ENCODE measurements at regions not wholly inside any gene's neighbourhood (a gene's known extent, or its start where the extent isn't known, plus 50 kb on each side); places are given as distances from the start of the nearest gene placed in this dataset.

DNA sequence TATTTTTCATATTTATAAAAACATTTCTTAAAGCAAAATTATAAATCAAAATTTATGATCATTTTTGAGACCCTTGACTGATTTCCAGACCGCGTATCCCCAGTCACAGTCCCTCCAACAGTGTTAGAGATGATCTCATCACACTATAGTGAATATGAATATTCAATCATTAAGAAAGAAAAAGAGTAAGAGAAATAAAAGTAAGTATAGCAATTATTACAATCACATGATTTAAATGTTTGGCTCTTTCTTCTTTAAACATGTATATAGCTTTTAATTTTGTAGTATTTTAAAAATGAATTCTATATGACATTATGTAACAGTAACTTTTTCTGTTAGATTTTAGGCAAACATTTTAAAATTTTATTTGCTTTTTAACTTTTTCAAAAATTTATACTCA is 438.3 kb downstream of the RFPL4B start:
- DNase-seq (ENCODE audit: low read depth in 4 of 4, low spot score in 3 of 4) = no peak

DNA sequence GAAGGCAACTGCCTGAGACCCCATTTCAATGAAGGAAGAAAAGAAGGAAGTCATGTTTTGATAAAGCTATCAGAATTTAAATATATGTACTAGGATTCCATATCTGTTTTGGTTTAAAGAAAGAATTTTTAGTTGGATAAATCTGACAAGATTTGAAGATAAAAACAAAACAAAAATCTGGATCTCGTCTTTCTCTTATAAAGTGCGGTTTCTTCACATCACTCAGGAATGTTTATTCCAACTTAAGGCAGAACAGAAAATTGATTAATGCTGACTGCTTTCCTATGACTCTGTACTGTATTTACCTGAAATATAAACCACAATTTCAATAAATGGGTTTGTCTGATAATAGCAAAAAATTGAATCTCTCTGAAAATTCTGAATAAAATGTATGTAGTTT is 439.7 kb downstream of the RFPL4B start:
- DNase-seq (ENCODE audit: low read depth in 4 of 4, low spot score in 3 of 4) = no peak

GRCh38 chr6:112787371-112787770 is 440.2 kb downstream of the RFPL4B start:
- DNase-seq (ENCODE audit: low read depth in 4 of 4, low spot score in 3 of 4) = no peak

DNA sequence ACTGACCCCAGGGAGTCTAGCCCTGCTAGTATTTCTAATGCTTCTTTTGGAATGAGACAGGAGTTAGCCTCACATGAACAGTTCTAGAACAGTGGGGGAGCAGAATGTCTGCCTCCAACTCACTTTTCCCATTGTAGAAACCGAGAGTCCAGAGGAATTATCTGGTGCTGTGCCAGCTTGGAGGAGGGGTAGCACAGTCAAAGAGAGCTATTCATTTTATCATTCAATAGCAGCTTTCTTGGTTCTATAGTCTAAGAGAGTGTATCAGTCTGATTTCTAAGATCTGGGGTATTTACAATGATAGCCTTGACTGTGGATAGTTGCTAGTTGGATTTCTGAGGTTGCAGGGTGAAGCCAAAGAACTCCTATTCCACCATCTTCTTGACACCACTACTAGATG is 448.2 kb downstream of the RFPL4B start:
- no peak for DNase-seq (ENCODE audit: low read depth in 4 of 4, low spot score in 3 of 4)

DNA sequence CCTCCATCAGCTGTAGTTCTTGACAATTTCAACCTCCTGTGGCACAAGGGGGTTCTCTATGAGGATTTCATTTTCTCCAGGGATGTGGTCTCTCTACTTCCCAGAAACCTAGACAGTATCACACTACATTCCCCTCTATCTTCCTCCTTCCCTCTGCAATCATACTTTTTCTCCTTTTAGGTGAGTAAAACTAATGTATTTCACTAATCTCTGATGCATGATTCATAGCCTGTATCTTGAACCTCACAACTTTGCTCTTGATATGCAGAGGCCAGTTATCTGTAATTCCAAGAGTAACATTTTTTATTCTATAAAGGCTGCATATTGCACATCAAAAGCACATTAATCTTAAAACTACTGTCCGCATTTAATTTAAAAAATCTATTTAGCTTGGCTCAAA is 449.6 kb downstream of the RFPL4B start:
- no peak for DNase-seq (ENCODE audit: low read depth in 4 of 4, low spot score in 3 of 4)

DNA sequence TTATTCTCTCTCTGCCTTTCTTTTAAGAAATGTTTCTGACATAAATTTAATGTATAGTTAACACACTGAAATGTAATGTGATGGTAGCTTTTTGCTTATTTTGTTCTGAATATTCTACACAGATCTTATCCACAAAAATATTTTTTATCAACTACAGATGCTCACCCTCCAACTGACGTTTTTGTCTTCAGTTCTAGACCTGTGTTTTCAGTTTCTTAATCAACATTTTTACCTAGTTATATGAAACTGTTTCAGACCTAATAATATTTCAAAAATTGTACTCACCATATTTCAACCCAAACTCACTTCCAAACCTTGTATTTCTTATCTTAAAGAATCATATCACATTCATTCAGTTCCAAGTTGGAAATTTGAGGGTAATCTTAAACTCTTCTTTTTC is 452.8 kb downstream of the RFPL4B start:
- no peak for DNase-seq (ENCODE audit: low read depth in 4 of 4, low spot score in 3 of 4)

- no peak for DNase-seq (ENCODE audit: low read depth in 4 of 4, low spot score in 3 of 4)
Observed at GRCh38 chr6:112800439-112800838, 453.3 kb downstream of the RFPL4B start.

DNA sequence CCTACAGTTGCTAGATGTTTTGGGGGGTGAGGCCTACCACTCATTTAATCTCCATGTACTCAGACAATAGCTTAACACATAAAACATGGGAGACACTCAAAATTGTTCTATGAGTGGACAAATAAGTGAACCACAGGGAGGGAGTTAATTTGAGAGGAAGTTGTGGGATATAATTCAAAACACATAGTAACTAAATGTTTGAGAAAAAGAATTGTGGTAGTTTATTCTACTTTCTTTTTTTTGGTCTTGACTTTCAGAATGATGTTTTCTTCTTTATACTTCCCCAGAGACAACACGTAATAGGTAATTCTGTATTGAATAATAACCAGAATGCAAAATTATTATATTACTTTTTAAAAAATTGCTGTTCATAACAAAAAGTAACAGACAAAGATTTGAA is 453.8 kb downstream of the RFPL4B start:
- no peak for DNase-seq (ENCODE audit: low read depth in 4 of 4, low spot score in 3 of 4)

DNA sequence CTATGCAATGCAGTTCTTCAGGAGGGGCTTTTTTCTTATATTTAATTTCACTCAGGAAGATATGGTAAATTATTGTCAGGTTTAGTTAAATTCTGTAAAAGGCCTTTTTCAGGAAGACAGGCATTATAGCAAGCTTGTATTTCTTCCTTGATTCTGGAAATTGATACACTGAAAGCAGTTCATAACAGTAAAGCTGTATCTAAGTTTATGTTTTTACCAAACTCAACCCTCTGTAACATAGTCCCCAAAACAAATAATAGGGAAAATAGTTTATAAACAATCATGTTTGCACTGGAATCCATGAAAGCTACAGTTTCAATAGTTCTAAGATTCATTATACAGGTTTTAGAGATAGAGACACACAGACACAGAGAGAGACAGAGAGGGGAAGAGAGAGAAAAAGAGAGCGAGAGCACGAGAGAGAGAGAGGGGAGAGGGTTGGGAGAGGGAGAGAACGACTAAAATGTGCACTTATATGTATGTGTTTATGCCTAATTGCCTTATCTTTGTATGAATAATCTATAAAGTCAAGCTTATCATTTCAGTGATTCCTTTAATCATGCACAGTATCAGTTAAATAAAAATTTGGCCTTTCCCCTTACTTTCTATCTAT is 454.4 kb downstream of the RFPL4B start:
- no peak for DNase-seq (ENCODE audit: low read depth in 4 of 4, low spot score in 3 of 4)

DNA sequence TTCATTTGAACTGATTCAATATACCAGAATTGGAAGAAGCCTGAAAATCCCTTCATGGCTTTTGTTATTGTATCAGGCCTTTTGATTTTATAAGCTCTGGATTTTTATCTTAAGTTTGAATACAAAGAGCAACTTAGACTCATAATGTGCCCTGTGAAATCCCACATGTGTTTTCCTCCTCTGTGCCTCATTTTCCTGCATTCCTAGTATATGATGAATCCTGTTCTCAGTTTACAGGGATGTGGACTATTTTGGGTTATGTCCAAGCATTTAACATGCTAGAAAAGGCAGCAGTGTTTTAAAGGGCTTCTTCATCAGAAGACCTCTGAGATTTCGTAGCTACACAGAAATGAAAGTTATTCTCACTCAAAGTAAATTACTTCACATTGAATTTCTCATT is 455.0 kb downstream of the RFPL4B start:
- no peak for DNase-seq (ENCODE audit: low read depth in 4 of 4, low spot score in 3 of 4)

DNA sequence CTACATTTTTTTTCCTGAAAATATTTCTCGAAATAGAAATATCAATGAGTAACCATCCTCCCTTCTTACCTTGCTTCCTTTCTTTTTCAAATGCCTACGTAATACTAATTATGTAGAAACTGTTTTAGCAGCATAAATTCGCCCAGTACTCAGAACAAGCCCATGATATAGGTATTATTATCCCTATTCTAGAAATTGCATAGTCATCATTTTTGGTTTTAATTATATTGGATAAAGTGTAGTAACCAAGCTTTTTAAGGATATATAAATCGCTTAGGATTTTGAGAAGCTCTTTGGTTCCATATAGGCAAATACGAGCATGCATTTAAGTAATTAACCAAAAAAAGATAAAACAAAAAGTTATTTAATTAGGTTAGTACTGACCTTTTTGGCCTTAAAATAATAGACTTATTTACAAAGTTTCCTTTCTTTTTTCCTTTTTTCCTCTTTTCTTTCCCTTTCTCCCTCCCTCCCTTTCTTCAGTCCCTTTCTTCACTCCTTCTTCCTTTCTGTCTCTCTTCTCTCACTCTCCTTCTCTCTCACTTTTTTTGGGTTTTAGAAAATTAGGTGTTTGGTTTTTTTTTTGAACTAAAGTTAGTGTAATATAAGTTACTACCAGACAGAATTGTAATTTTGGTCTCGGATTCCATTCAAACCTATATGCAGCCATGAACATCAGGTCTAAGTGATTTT is 457.7 kb downstream of the RFPL4B start:
- no peak for DNase-seq (ENCODE audit: low read depth in 4 of 4, low spot score in 3 of 4)

DNA sequence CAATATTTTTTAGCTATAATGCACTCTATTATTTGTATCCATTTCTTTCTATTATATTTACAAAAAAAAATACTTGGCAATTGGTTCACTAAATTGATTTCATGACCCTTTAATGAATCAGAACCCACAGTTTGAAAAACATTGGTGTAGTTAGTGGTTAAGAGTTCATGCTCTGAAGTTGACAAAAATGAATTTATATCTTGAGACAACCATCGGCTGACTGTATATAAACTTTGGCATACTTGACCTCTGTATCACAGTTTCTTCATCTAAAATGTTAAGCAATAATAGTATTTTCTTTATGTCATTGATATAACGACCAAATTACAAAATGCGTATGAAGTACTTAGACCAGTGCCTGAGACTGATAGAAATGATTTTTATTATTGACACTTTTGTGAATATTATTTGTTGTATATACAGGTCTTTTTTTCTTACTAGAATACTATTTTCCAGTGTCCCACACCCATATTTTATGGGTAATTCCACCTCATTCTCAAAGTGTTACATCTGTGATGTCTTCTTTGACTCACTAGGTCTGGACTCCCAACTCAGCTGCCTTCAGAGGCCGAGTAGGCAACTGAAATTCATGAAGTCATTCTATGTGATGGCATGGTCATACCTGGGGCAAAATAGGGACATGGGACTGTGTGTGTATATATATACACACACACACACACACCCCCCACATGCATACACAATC is 459.2 kb downstream of the RFPL4B start:
- no peak for DNase-seq (ENCODE audit: low read depth in 4 of 4, low spot score in 3 of 4)

DNA sequence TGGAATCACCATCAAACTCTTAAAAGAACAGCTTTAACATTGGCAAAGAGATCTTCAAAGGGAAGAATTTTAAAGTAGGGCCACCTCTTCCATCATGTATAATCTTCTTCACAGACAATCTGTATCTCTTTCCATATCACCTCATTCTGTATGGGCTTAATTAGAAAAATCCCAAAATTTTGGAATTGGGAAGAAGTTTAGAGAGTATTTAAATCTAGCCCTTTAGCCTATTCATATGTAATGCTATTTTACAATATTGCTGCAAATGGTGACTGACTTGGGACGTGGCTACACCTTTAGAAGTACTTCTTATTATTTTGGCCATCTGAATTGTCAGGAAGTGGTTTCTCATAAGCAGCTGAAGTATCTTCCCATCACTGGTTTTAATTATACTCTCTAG is 474.3 kb downstream of the RFPL4B start:
- no peak for DNase-seq (ENCODE audit: low read depth in 4 of 4, low spot score in 3 of 4)

- no peak for DNase-seq (ENCODE audit: low read depth in 4 of 4, low spot score in 3 of 4)
Observed at GRCh38 chr6:112822769-112823168, 475.6 kb downstream of the RFPL4B start.

GRCh38 chr6:112827793-112828192 is 480.7 kb downstream of the RFPL4B start:
- no peak for DNase-seq (ENCODE audit: low read depth in 4 of 4, low spot score in 3 of 4)

DNA sequence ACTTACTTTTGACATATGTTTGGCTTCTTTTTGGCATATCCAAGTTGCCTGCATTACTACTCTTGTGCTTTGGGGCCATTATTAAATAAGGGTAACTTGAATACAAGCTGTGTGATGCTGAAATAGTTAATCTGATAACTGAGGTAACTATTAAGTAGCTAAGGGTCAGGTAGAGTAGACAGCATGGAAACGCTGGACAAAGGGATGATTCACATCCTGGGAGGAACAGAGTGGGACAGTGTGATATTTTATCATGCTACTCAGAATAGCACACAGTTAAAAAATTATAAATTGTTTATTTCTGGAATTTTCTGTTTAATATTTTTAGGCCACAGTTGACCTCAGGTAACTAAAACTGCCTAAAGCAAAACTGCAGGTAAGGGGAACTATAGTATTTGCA is 483.9 kb downstream of the RFPL4B start:
- DNase-seq (ENCODE audit: low read depth in 4 of 4, low spot score in 3 of 4) = no peak

- no peak for DNase-seq (ENCODE audit: low read depth in 4 of 4, low spot score in 3 of 4)
Observed at GRCh38 chr6:112833581-112834131, 486.5 kb downstream of the RFPL4B start.

DNA sequence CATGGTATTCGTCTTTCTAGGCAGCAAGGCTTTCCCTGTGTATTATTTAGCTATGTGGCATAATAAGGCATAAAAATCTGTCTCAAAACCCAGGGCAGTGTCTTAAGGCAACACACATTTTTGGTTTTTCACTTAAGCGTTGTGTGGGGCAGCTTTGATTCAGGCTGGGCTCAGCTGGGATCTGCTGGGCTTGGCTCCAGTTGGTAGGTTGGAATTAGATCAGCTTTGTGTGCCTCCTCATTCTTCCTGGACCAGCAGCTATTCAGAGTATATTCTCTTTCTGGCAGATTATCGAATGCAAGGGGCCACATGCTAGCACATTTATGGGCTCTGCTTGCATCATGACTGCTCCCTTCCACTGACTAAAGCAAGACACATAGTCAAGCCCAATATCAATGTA is 487.9 kb downstream of the RFPL4B start:
- no peak for DNase-seq (ENCODE audit: low read depth in 4 of 4, low spot score in 3 of 4)

GRCh38 chr6:112839525-112839961 is 492.4 kb downstream of the RFPL4B start:
- no peak for DNase-seq (ENCODE audit: low read depth in 4 of 4, low spot score in 3 of 4)

DNA sequence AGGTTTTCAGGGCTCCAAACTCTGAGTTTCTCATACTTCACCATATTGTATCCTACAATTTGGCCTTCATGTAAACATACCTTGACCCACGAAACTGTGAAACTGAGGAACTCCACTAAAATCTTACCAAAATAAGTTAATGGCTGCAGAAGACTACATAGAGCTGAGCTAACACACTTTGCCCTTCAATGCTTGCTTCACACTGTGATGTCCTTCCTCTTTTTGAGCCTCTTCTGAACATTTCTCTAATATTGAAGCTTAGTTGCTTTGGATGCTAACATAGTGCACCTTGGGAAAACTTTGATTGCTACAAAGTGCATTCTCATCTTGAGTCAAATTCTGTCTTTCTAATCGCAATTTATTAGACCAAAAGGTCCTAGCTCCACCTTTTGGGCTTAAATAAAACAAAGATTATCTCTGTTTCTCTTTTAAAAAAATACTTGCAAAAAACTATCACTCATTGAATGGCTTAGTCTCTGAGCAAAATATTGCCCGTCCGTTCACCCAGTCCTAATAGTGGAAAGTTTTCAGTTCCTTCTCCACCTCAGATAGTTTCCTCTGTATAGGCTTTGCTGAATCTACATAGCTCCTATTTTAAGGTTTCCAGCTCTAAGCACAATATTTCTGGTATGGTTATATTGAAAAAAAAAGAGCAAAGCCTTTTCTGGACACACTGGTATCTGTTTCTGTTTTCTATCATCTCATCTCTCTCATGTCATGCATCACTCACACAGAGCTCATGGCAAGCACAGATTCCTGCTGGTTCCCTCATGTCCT is 494.6 kb downstream of the RFPL4B start:
- no peak for DNase-seq (ENCODE audit: low read depth in 4 of 4, low spot score in 3 of 4)

DNA sequence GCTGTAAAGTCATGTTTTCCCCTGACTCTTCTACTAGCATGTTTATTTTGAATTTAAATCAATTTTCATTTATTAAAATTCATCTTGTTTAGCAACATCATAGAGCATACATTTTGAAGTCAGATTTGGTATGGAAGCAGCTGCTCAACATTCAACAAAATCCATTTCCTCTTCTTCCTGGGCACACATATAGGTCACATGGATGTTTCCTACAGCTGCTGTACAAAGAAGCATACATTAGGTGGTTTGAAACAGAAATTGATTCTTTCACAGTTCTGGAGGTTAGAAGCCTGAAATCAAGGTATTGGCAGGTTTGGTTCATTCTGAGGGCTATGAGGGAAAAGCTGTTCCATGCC is 495.2 kb downstream of the RFPL4B start:
- DNase-seq (ENCODE audit: low read depth in 4 of 4, low spot score in 3 of 4) = no peak
